IMR-90 (cell line): ENCODE measurements at regions not wholly inside any gene's neighbourhood (a gene's known extent, or its start where the extent isn't known, plus 50 kb on each side); places are given as distances from the start of the nearest gene placed in this dataset.

Source experiments
- ATAC-seq: fragments of 200-7000 bp; cut with Tn5 transposase; 2 replicates; pipeline ENCODE4 v1.9.1; 2020; ENCODE audit warnings: low read depth, mild to moderate bottlenecking, moderate library complexity
- BruUV-seq: library from RNA; stranded (reverse); fragments of 400-500 nt; replicated peaks from 2 replicates; lab custom pipeline; 2021; lab: Mats Ljungman, UMichigan
- CTCF ChIA-PET: fragments of 300-600 bp; formaldehyde crosslinking; extraction: SDS; loops from one replicate; lab custom pipeline; 2021; ENCODE audit warnings: antibody characterized with exemption; lab: Yijun Ruan, JAX
- POLR2A ChIA-PET: fragments of 300-600 bp; sonication (Branson Sonifier 250); formaldehyde crosslinking; loops from one replicate; lab custom pipeline; 2022; ENCODE audit warnings: antibody characterized with exemption; ENCODE audit not compliant: unreplicated experiment; lab: Charles Lee
- DNase-seq: peaks from one replicate; pipeline ENCODE4 v3.0.0; 2013
- H2AFZ ChIP-seq: replicated peaks from 2 replicates; pipeline ENCODE3; 2013; ENCODE audit warnings: low read length, mild to moderate bottlenecking; ENCODE audit not compliant: poor library complexity
- H2AK5ac ChIP-seq: 2 replicates; pipeline ENCODE4 v1.6.1; 2013; ENCODE audit warnings: low read depth, low read length, inconsistent platforms
- H2AK9ac ChIP-seq: replicated peaks from 2 replicates; pipeline ENCODE3; 2013; ENCODE audit warnings: mild to moderate bottlenecking, low read depth, low read length, moderate library complexity; ENCODE audit not compliant: poor library complexity
- H2BK120ac ChIP-seq: 2 replicates; pipeline ENCODE4 v1.6.1; 2013; ENCODE audit warnings: low read depth, low read length, inconsistent platforms
- H2BK15ac ChIP-seq: 3 replicates; pipeline ENCODE4 v1.6.1; 2013; ENCODE audit warnings: low read depth, low read length, inconsistent platforms
- H2BK20ac ChIP-seq: 2 replicates; pipeline ENCODE4 v1.6.1; 2013; ENCODE audit warnings: low read depth, mild to moderate bottlenecking, inconsistent platforms, low read length, moderate library complexity
- H2BK5ac ChIP-seq: 2 replicates; pipeline ENCODE4 v1.6.1; 2013; ENCODE audit warnings: mild to moderate bottlenecking, low read depth, low read length, inconsistent platforms; ENCODE audit not compliant: poor library complexity, severe bottlenecking
- H3K14ac ChIP-seq: replicated peaks from 2 replicates; pipeline ENCODE4 v1.6.1; 2013; ENCODE audit warnings: low read depth, low read length, inconsistent platforms
- H3K18ac ChIP-seq: 2 replicates; pipeline ENCODE4 v1.6.1; 2013; ENCODE audit warnings: low read depth, low read length, control low read depth
- H3K23ac ChIP-seq: 2 replicates; pipeline ENCODE4 v1.6.1; 2013; ENCODE audit warnings: low read depth, low read length, inconsistent platforms
- H3K27ac ChIP-seq: 2 replicates; pipeline ENCODE4 v1.5.1; 2013; ENCODE audit warnings: mild to moderate bottlenecking, control low read depth, low read length; ENCODE audit not compliant: insufficient read depth
- H3K27me3 ChIP-seq: 2 replicates; pipeline ENCODE4 v1.6.1; 2013; ENCODE audit warnings: low read length; ENCODE audit not compliant: control insufficient read depth, insufficient read depth
- H3K36me3 ChIP-seq: 2 replicates; pipeline ENCODE4 v1.6.1; 2013; ENCODE audit warnings: low read length, mixed read lengths; ENCODE audit not compliant: control insufficient read depth, insufficient read depth
- H3K4ac ChIP-seq: 2 replicates; pipeline ENCODE4 v1.6.1; 2013; ENCODE audit warnings: low read depth, low read length, inconsistent platforms
- H3K4me1 ChIP-seq: 2 replicates; pipeline ENCODE4 v1.6.1; 2013; ENCODE audit warnings: low read length, mixed read lengths; ENCODE audit not compliant: control insufficient read depth, insufficient read depth
- H3K4me2 ChIP-seq: 2 replicates; pipeline ENCODE4 v1.6.1; 2013; ENCODE audit warnings: low read depth, mild to moderate bottlenecking, control low read depth, low read length, moderate library complexity
- H3K4me3 ChIP-seq: 2 replicates; pipeline ENCODE4 v1.5.1; 2013; ENCODE audit warnings: low read depth, mild to moderate bottlenecking, control low read depth, low read length, moderate library complexity; ENCODE audit not compliant: insufficient read depth
- H3K56ac ChIP-seq: 2 replicates; pipeline ENCODE4 v1.6.1; 2013; ENCODE audit warnings: low read length, inconsistent platforms; ENCODE audit not compliant: insufficient read depth; ENCODE audit errors: extremely low read depth
- H3K79me1 ChIP-seq, 2 experiments: 2 replicates each; pipeline ENCODE4 v1.6.1; 2013; ENCODE audit warnings: low read length in 2 of 2, inconsistent platforms in 1 of 2, low read depth in 1 of 2
- H3K9ac ChIP-seq: 2 replicates; pipeline ENCODE4 v1.6.1; 2013; ENCODE audit warnings: low read depth, low read length, control low read depth
- H3K9me1 ChIP-seq: 2 replicates; pipeline ENCODE4 v1.6.1; 2013; ENCODE audit warnings: low read length, inconsistent platforms; ENCODE audit not compliant: insufficient read depth
- H3K9me3 ChIP-seq: 2 replicates; pipeline ENCODE4 v1.6.1; 2013; ENCODE audit warnings: low read length; ENCODE audit not compliant: control insufficient read depth, insufficient read depth
- H4K20me1 ChIP-seq: 2 replicates; pipeline ENCODE4 v1.6.1; 2013; ENCODE audit warnings: low read length, inconsistent platforms; ENCODE audit not compliant: insufficient read depth
- H4K5ac ChIP-seq: 2 replicates; pipeline ENCODE4 v1.6.1; 2013; ENCODE audit warnings: mild to moderate bottlenecking, low read depth, low read length, control low read depth
- H4K8ac ChIP-seq, 2 experiments: 2 replicates each; pipeline ENCODE4 v1.6.1; 2013; ENCODE audit warnings: low read depth in 2 of 2, low read length in 2 of 2, control low read depth in 1 of 2, inconsistent platforms in 1 of 2
- H4K91ac ChIP-seq: 2 replicates; pipeline ENCODE4 v1.6.1; 2013; ENCODE audit warnings: low read depth, low read length, inconsistent platforms; ENCODE audit not compliant: insufficient read depth
- BHLHE40 ChIP-seq: fragments of 150-350 bp; IDR thresholded peaks from 2 replicates; pipeline ENCODE4 v1.6.1; 2016; ENCODE audit warnings: mild to moderate bottlenecking, low read depth, low read length
- CEBPB ChIP-seq: IDR thresholded peaks from 2 replicates; pipeline ENCODE4 v1.6.1; 2012; ENCODE audit warnings: low read depth, low read length, improper control_type of control experiment
- CHD1 ChIP-seq: IDR thresholded peaks from 2 replicates; pipeline ENCODE4 v1.6.1; 2012; ENCODE audit warnings: low read depth, low read length, improper control_type of control experiment
- FOS ChIP-seq: fragments of 150-350 bp; IDR thresholded peaks from 2 replicates; pipeline ENCODE4 v1.6.1; 2016; ENCODE audit warnings: low read depth, low read length
- MAFK ChIP-seq: IDR thresholded peaks from 2 replicates; pipeline ENCODE4 v1.6.1; 2012; ENCODE audit warnings: low read depth, low read length, improper control_type of control experiment
- MXI1 ChIP-seq: IDR thresholded peaks from 2 replicates; pipeline ENCODE4 v1.6.1; 2012; ENCODE audit warnings: low read depth, mild to moderate bottlenecking, low read length, moderate library complexity, borderline replicate concordance
- NFE2L2 ChIP-seq: fragments of 150-350 bp; IDR thresholded peaks from 2 replicates; pipeline ENCODE4 v1.6.1; 2016; ENCODE audit warnings: low read depth, mild to moderate bottlenecking, low read length
- POLR2A ChIP-seq: IDR thresholded peaks from 2 replicates; pipeline ENCODE4 v1.6.1; 2012; ENCODE audit warnings: mild to moderate bottlenecking, low read depth, low read length
- SMC3 ChIP-seq: fragments of 150-350 bp; IDR thresholded peaks from 2 replicates; pipeline ENCODE4 v1.6.1; 2016; ENCODE audit warnings: low read depth, mild to moderate bottlenecking, antibody characterized with exemption, low read length, moderate library complexity
- WGBS, 2 experiments: methylation state at CpG; one replicate each; pipeline versions ENCODE4 v1.1.5 to v1.1.7; 2013; ENCODE audit warnings: missing lambda C conversion rate in 2 of 2; ENCODE audit not compliant: insufficient read length in 1 of 2; ENCODE audit errors: extremely low coverage in 2 of 2; 5-methylcytosine and 5-hydroxymethylcytosine counted together
- dilution Hi-C: fragments of 300-500 bp; cut with HindIII; formaldehyde crosslinking; loops from one replicate; pipeline ENCODE4 v1.14.3; 2018; ENCODE audit warnings: low sequenced_read_pairs; ENCODE audit not compliant: unreplicated experiment
- in situ Hi-C: fragments of 300-500 bp; cut with MboI; formaldehyde crosslinking; loops from 3 replicates; pipeline ENCODE4 v1.14.3; 2019; ENCODE audit warnings: low sequenced_read_pairs, inconsistent platforms, mixed read lengths
- intact Hi-C: fragments of 100-400 bp; cut with micrococcal nuclease; formaldehyde crosslinking; loops from 2 replicates; pipeline ENCODE4 v1.10.0; 2022
- TF ChIP-seq, protein P1 (sequence below): conservative IDR thresholded peaks from 2 replicates; pipeline ENCODE4 v1.5.1; 2012; ENCODE audit warnings: mild to moderate bottlenecking, low read depth, low read length, improper control_type of control experiment
- TF ChIP-seq, protein P2 (sequence below): fragments of 150-350 bp; IDR thresholded peaks from 2 replicates; pipeline ENCODE4 v1.6.1; 2016; ENCODE audit warnings: low read depth, mild to moderate bottlenecking, low read length, moderate library complexity, borderline replicate concordance

DNA sequence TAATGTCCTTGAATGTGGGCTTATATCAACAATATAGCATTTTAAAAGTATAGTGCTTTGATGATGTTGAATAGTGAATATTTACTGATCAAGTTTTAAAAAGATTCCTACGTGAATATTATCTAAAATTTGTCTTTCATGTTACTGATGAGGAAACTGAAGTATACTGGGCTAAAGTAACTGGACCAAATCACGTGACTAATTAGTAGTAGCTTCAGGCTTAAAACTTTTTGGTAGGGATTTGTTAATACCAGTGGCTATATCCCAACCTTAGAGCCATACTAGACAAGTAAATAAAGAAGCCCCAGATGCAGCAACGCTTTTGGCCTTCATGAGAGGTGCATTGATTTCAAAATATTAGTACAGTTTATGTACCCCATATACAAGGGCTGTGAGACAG, 152.1 kb upstream of the EDIL3 start:
- WGBS, 2 experiments: no CpG with 5 or more reads among the region's 3 CpGs
- no TSS peak for BruUV-seq
- POLR2A ChIA-PET: no interaction called here

More for the DNA sequence above, 152.1 kb upstream of the EDIL3 start:
- H2BK15ac ChIP-seq: no peak overlapping the region
- dilution Hi-C loops: no loop called here
- H2BK120ac ChIP-seq: no peak overlapping the region
- in situ Hi-C loops: no loop called here
- no peak overlapping the region for H3K4me2 ChIP-seq
- H4K20me1 ChIP-seq: no peaks in the 10 kb centered on the region
- no peak overlapping the region for H3K4me3 ChIP-seq
- no peaks in the 10 kb centered on the region for H3K27me3 ChIP-seq
- CTCF ChIA-PET: no interaction called here
- H2AK9ac ChIP-seq: no peak overlapping the region
- H3K23ac ChIP-seq: no peak overlapping the region
- no peak overlapping the region for H2AFZ ChIP-seq
- ATAC-seq (no peak), DNase-seq (no peak)
- H3K36me3 ChIP-seq: no peaks in the 10 kb centered on the region
- H3K9me3 ChIP-seq: peaks cover 2% of the 10 kb centered on the region; the same call in 1 of the 2 replicates
- no peak overlapping the region for H3K56ac ChIP-seq
- H3K14ac ChIP-seq: no peak overlapping the region
- TF ChIP-seq POLR2A (no peak), CEBPB (no peak), SMC3 (no peak), BHLHE40 (no peak), FOS (no peak), MXI1 (no peak), MAFK (no peak), CHD1 (no peak), NFE2L2 (no peak)
- TF ChIP-seq, protein P1, sequence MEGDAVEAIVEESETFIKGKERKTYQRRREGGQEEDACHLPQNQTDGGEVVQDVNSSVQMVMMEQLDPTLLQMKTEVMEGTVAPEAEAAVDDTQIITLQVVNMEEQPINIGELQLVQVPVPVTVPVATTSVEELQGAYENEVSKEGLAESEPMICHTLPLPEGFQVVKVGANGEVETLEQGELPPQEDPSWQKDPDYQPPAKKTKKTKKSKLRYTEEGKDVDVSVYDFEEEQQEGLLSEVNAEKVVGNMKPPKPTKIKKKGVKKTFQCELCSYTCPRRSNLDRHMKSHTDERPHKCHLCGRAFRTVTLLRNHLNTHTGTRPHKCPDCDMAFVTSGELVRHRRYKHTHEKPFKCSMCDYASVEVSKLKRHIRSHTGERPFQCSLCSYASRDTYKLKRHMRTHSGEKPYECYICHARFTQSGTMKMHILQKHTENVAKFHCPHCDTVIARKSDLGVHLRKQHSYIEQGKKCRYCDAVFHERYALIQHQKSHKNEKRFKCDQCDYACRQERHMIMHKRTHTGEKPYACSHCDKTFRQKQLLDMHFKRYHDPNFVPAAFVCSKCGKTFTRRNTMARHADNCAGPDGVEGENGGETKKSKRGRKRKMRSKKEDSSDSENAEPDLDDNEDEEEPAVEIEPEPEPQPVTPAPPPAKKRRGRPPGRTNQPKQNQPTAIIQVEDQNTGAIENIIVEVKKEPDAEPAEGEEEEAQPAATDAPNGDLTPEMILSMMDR: no peak
- TF ChIP-seq, protein P2, sequence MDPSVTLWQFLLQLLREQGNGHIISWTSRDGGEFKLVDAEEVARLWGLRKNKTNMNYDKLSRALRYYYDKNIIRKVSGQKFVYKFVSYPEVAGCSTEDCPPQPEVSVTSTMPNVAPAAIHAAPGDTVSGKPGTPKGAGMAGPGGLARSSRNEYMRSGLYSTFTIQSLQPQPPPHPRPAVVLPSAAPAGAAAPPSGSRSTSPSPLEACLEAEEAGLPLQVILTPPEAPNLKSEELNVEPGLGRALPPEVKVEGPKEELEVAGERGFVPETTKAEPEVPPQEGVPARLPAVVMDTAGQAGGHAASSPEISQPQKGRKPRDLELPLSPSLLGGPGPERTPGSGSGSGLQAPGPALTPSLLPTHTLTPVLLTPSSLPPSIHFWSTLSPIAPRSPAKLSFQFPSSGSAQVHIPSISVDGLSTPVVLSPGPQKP: no peak
- no peak overlapping the region for H3K27ac ChIP-seq
- H3K4ac ChIP-seq: no peak overlapping the region
- H2BK20ac ChIP-seq: no peak overlapping the region
- no peak overlapping the region for H4K5ac ChIP-seq
- H4K91ac ChIP-seq: no peak overlapping the region
- H2BK5ac ChIP-seq: no peak overlapping the region
- H3K79me1 ChIP-seq: no peaks in the 10 kb centered on the region
- intact Hi-C loops: no loop called here
- H2AK5ac ChIP-seq: no peak overlapping the region
- 0 out of 2 replicates have a peak, but pooled peaks cover 2% of the 10 kb centered on the region for H3K4me1 ChIP-seq
- no peak overlapping the region for H3K18ac ChIP-seq
- H3K9ac ChIP-seq: no peak overlapping the region
- H3K9me1 ChIP-seq: no peaks in the 10 kb centered on the region
- no peak overlapping the region for H4K8ac ChIP-seq
